GM10248 (cell line): ENCODE measurements at regions not wholly inside any gene's neighbourhood (a gene's known extent, or its start where the extent isn't known, plus 50 kb on each side); places are given as distances from the start of the nearest gene placed in this dataset.
"Not testable (repeated sequence)": the region's sequence is repeated elsewhere in the genome, so short reads cannot be mapped to it uniquely, and the experiment has no call there.

ENCODE experiments used
- CTCF ChIA-PET: fragments of 300-600 bp; sonication (Branson Sonifier 250); formaldehyde crosslinking; extraction: SDS; loops from one replicate; lab custom pipeline; 2021; ENCODE audit warnings: antibody characterized with exemption; lab: Yijun Ruan, JAX
- POLR2A ChIA-PET: fragments of 350-650 bp; sonication (Branson Sonifier 250); formaldehyde crosslinking; extraction: SDS; loops from one replicate; lab custom pipeline; 2020; ENCODE audit warnings: antibody characterized with exemption; lab: Yijun Ruan, JAX
- DNase-seq: peaks from one replicate; pipeline ENCODE4 v3.0.0; 2012; ENCODE audit errors: extremely low spot score
- CTCF ChIP-seq: IDR thresholded peaks from 2 replicates; pipeline ENCODE4 v1.5.1; 2012; ENCODE audit warnings: mild to moderate bottlenecking, low read depth; ENCODE audit errors: extremely low read depth, missing control alignments, control extremely low read depth

- CTCF ChIA-PET: interaction anchor here (0.8 to 1.5 kb wide), 2 partner anchors 10 to 23 kb away, joined by 3 to 6 read pairs; no protein-coding TSS in a partner anchor
- DNase-seq: no peak
- no peak for TF ChIP-seq CTCF
- POLR2A ChIA-PET: no interaction called here
Measured at GRCh38 chr18:26631135-26631534, 82.8 kb upstream of the KCTD1 start.

GRCh38 chr18:26630596-26630995 lies 82.2 kb upstream of the KCTD1 start:
- CTCF ChIA-PET: interaction anchor here (0.8 to 1.5 kb wide), 2 partner anchors 9 to 22 kb away, joined by 3 to 6 read pairs; no protein-coding TSS in a partner anchor
- no peak for TF ChIP-seq CTCF
- DNase-seq: no peak
- POLR2A ChIA-PET: no interaction called here

- DNase-seq: no peak
- TF ChIP-seq CTCF: no peak
- POLR2A ChIA-PET: no interaction called here
- CTCF ChIA-PET: interaction anchor here (1.3 kb wide), 1 partner anchor 16 kb away, joined by 3 read pairs; no protein-coding TSS in a partner anchor
Measured at GRCh38 chr18:26628017-26628416, 79.7 kb upstream of the KCTD1 start.

- ChIA-PET POLR2A (no interaction called here), CTCF (interaction anchor here (1.0 kb wide), 1 partner anchor 9 kb away, joined by 3 read pairs; no protein-coding TSS in a partner anchor)
- TF ChIP-seq CTCF: no peak
Measured at GRCh38 chr18:26624443-26624842, 76.1 kb upstream of the KCTD1 start.

GRCh38 chr18:26623314-26623713 lies 75.0 kb upstream of the KCTD1 start:
- DNase-seq, CTCF ChIA-PET, POLR2A ChIA-PET: not testable (repeated sequence)

More at GRCh38 chr18:26624443-26624842, 76.1 kb upstream of the KCTD1 start:
- DNase-seq: no peak

GRCh38 chr18:26621161-26622026 lies 73.0 kb upstream of the KCTD1 start:
- ChIA-PET POLR2A (interaction anchor here (0.7 kb wide), 1 partner anchor 22 kb away, joined by 8 read pairs; no protein-coding TSS in a partner anchor), CTCF (interaction anchor here (0.6 to 2.9 kb wide), 23 partner anchors 10 to 384 kb away, joined by 3 to 21 read pairs (median 3); no protein-coding TSS in a partner anchor)
- TF ChIP-seq CTCF: peak; percentile 40
- DNase-seq: peak; percentile 65

GRCh38 chr18:26619350-26619749 lies 71.0 kb upstream of the KCTD1 start:
- POLR2A ChIA-PET: no interaction called here
- CTCF ChIA-PET: interaction anchor here (1.3 to 2.0 kb wide), 2 partner anchors 21 to 50 kb away, joined by 4 to 7 read pairs; no protein-coding TSS in a partner anchor
- DNase-seq: no peak
- TF ChIP-seq CTCF: no peak
